Natural killer cell (primary cell): ENCODE measurements at regions not wholly inside any gene's neighbourhood (a gene's known extent, or its start where the extent isn't known, plus 50 kb on each side); places are given as distances from the start of the nearest gene placed in this dataset.

Experiments used
- ATAC-seq, 3 donors: fragments of 150-1000 bp in 2 of 3; fragments of 200-7000 bp in 1 of 3; cut with Tn5 transposase; 1 replicate in 1 of 3; 2 replicates in 2 of 3; pipeline ENCODE4 v1.10.0; 2021; ENCODE audit warnings: mild to moderate bottlenecking in 2 of 3, moderate library complexity in 2 of 3
- DNase-seq, 2 donors: peaks; one replicate each; pipeline versions ENCODE4 v3.0.0 to v3.0.0-alpha.2; 2013 to 2021; ENCODE audit warnings: mixed read lengths in 1 of 2
- H3K27ac ChIP-seq: one replicate; pipeline ENCODE4 v1.5.1; 2013; ENCODE audit warnings: mild to moderate bottlenecking, low read length
- H3K27me3 ChIP-seq: one replicate; pipeline ENCODE4 v1.6.1; 2013; ENCODE audit warnings: low read length; ENCODE audit not compliant: control insufficient read depth, insufficient read depth
- H3K36me3 ChIP-seq: one replicate; pipeline ENCODE4 v1.6.1; 2013; ENCODE audit warnings: low read length; ENCODE audit not compliant: control insufficient read depth, insufficient read depth
- H3K4me1 ChIP-seq: one replicate; pipeline ENCODE4 v1.6.1; 2013; ENCODE audit warnings: low read length; ENCODE audit not compliant: control insufficient read depth, insufficient read depth
- H3K4me3 ChIP-seq: one replicate; pipeline ENCODE4 v1.5.1; 2013; ENCODE audit warnings: low read length
- H3K9me3 ChIP-seq: one replicate; pipeline ENCODE4 v1.6.1; 2013; ENCODE audit warnings: low read length; ENCODE audit not compliant: control insufficient read depth, insufficient read depth
- H3K27ac Mint-ChIP-seq, 2 donors: one replicate each; pipeline ENCODE4 v1.8.0; 2022; ENCODE audit warnings: mild to moderate bottlenecking in 2 of 2, mixed read lengths in 2 of 2, moderate library complexity in 1 of 2
- H3K27me3 Mint-ChIP-seq, 2 donors: one replicate each; pipeline ENCODE4 v1.8.0; 2022; ENCODE audit warnings: low read depth in 2 of 2, mixed read lengths in 2 of 2
- H3K36me3 Mint-ChIP-seq: one replicate; pipeline ENCODE4 v1.8.0; 2022; ENCODE audit warnings: mixed read lengths
- H3K4me1 Mint-ChIP-seq, 2 donors: one replicate each; pipeline ENCODE4 v1.8.0; 2022; ENCODE audit warnings: mixed read lengths in 2 of 2
- H3K4me3 Mint-ChIP-seq: one replicate; pipeline ENCODE4 v1.8.0; 2022; ENCODE audit warnings: mild to moderate bottlenecking, moderate library complexity, mixed read lengths
- H3K9me3 Mint-ChIP-seq, 2 donors: one replicate each; pipeline ENCODE4 v1.8.0; 2022; ENCODE audit warnings: mixed read lengths in 2 of 2
- WGBS: methylation state at CpG from one replicate; pipeline ENCODE4 v1.1.7; 2013; ENCODE audit warnings: missing lambda C conversion rate; ENCODE audit not compliant: insufficient coverage; 5-methylcytosine and 5-hydroxymethylcytosine counted together
- intact Hi-C: fragments of 100-400 bp; cut with micrococcal nuclease; formaldehyde crosslinking; loops from one replicate; pipeline ENCODE4 v1.14.2; 2022
- TF ChIP-seq, protein P1 (sequence below): fragments of 200-600 bp; IDR thresholded peaks from one replicate; pipeline ENCODE4 v1.8.0; 2022; ENCODE audit warnings: antibody characterized with exemption

DNA sequence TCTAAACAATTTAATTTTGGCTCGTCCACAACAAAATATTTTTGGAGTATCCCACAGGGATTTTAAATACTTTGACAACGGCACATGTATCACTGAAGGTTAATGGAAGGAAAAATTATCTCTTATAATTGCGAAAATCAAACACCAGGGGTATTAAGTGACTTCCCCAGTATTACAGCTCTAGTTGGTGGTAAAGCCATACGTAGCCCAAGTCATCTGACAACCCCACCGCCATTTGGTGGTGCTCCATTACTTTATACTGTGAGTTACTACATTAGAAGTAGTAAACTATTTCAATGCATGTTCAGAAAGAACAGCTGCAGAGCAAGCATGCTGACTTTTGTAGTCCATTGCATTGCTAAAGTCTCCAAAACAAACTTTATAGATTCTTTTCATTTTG, 179.7 kb downstream of the HGF start:
- WGBS, result 98% methylated on average over 5 of the region's 5 CpGs
- ATAC-seq, result no peak
- intact Hi-C loops, result no loop called here
- TF ChIP-seq, protein P1, sequence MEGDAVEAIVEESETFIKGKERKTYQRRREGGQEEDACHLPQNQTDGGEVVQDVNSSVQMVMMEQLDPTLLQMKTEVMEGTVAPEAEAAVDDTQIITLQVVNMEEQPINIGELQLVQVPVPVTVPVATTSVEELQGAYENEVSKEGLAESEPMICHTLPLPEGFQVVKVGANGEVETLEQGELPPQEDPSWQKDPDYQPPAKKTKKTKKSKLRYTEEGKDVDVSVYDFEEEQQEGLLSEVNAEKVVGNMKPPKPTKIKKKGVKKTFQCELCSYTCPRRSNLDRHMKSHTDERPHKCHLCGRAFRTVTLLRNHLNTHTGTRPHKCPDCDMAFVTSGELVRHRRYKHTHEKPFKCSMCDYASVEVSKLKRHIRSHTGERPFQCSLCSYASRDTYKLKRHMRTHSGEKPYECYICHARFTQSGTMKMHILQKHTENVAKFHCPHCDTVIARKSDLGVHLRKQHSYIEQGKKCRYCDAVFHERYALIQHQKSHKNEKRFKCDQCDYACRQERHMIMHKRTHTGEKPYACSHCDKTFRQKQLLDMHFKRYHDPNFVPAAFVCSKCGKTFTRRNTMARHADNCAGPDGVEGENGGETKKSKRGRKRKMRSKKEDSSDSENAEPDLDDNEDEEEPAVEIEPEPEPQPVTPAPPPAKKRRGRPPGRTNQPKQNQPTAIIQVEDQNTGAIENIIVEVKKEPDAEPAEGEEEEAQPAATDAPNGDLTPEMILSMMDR, result no peak
- Mint-ChIP-seq H3K27me3 (no peaks in the 10 kb centered on the region), H3K9me3 (peaks cover 17 to 20% of the 10 kb centered on the region in 2 donors), H3K36me3 (no peaks in the 10 kb centered on the region), H3K4me3 (no peak overlapping the region), H3K27ac (no peak overlapping the region), H3K4me1 (no peaks in the 10 kb centered on the region)
- H3K36me3 ChIP-seq, result no peaks in the 10 kb centered on the region
- no peak for DNase-seq
- no peak overlapping the region for H3K27ac ChIP-seq
- H3K4me1 ChIP-seq, result no peaks in the 10 kb centered on the region
- no peaks in the 10 kb centered on the region for H3K27me3 ChIP-seq
- no peaks in the 10 kb centered on the region for H3K9me3 ChIP-seq
- H3K4me3 ChIP-seq, result no peak overlapping the region

DNA sequence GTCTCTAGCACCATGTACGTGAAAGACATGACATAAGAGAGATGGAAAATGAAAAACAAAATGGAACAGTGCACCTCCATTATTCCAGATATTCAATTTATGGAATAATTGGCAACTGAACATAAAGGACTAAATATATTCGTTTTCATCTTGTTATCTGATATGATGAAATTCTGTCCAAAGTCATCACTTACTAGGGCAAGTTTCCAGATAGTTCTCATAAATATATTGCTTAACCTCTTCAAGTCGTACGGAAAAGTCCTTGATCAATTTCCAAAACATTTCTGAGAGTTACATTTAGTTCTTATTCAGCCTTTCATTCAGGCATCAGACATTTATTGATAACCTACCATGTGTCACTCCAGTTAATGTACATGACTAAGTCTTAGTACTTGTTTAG, 185.2 kb downstream of the HGF start:
- H3K27me3 ChIP-seq, result no peaks in the 10 kb centered on the region
- no peaks in the 10 kb centered on the region for H3K4me1 ChIP-seq
- no peaks in the 10 kb centered on the region for H3K36me3 Mint-ChIP-seq
- ATAC-seq, result no peak
- intact Hi-C loops, result no loop called here
- 76% methylated on average over 3 of the region's 4 CpGs for WGBS
- H3K27ac ChIP-seq, result no peak overlapping the region
- peaks cover 8 to 17% of the 10 kb centered on the region in 2 donors for H3K9me3 Mint-ChIP-seq
- no peaks in the 10 kb centered on the region for H3K36me3 ChIP-seq
- H3K4me3 Mint-ChIP-seq, result no peak overlapping the region
- H3K4me3 ChIP-seq, result no peak overlapping the region
- no peaks in the 10 kb centered on the region for H3K27me3 Mint-ChIP-seq
- H3K9me3 ChIP-seq, result no peaks in the 10 kb centered on the region
- TF ChIP-seq, protein P1, result no peak
- no peak for DNase-seq
- no peaks in the 10 kb centered on the region for H3K4me1 Mint-ChIP-seq
- H3K27ac Mint-ChIP-seq, result no peak overlapping the region

DNA sequence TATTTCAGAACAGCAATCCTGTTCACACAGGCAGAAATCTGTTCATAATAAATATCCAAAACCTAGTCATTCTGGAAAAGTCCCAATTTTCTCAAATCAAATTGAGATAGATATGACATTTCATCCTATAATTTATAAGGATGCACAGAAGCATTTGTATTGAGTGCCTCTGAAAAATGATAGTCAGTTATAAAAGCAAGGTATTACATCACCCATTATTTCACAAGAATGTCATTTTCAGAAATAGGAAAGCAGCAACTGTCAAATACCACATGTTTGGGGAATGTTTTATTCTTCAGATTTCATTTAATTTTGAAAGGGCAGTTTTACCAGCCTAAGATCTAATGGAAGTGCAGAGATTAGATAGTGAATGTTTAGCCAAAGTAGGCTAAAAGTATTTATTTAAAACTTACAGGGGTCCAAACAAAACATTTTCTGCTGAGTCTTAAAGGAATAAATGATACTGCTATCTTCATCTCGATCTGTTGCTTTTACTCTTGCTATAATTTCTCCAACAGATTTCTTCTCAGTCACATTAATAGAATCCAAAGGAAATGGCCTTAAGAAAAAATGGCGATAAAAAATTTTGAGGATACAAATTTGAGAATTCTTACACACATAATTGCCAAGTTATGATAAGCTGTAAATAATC, 185.8 kb downstream of the HGF start:
- H3K27me3 Mint-ChIP-seq, result no peaks in the 10 kb centered on the region
- no peak overlapping the region for H3K4me3 ChIP-seq
- no peak for ATAC-seq
- TF ChIP-seq, protein P1, result no peak
- H3K9me3 ChIP-seq, result no peaks in the 10 kb centered on the region
- H3K4me1 Mint-ChIP-seq, result no peaks in the 10 kb centered on the region
- no CpG with 5 or more reads among the region's 2 CpGs for WGBS
- H3K27ac ChIP-seq, result no peak overlapping the region
- intact Hi-C loops, result no loop called here
- no peak overlapping the region for H3K27ac Mint-ChIP-seq
- H3K36me3 ChIP-seq, result no peaks in the 10 kb centered on the region
- H3K4me3 Mint-ChIP-seq, result no peak overlapping the region
- no peaks in the 10 kb centered on the region for H3K27me3 ChIP-seq
- no peaks in the 10 kb centered on the region for H3K36me3 Mint-ChIP-seq
- DNase-seq, result no peak
- H3K4me1 ChIP-seq, result no peaks in the 10 kb centered on the region
- peaks cover 8 to 21% of the 10 kb centered on the region in 2 donors for H3K9me3 Mint-ChIP-seq

DNA sequence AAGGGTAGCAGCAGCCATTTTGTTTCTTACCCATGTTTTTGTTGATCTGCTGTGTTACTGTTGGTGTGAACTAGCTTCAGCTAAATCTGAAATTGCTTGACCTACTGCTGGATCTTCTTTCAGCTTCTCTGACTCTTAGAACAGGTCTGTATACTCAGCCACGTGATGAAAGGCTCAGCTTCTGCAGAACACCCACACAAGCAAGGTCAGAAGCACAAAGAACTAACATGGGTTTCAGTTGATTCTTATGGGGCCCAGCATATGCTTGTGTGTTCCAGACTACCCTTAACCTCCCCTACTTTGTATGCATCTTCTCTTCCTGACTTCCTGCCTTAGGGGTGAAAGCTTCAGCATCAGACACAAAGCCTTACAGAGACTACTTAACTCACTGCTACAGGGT, 186.8 kb downstream of the HGF start:
- no peak overlapping the region for H3K4me3 ChIP-seq
- TF ChIP-seq, protein P1, result no peak
- H3K36me3 ChIP-seq, result no peaks in the 10 kb centered on the region
- Mint-ChIP-seq H3K36me3 (no peaks in the 10 kb centered on the region), H3K4me1 (no peaks in the 10 kb centered on the region), H3K27ac (no peak overlapping the region), H3K4me3 (no peak overlapping the region), H3K9me3 (peaks cover 9 to 21% of the 10 kb centered on the region in 2 donors), H3K27me3 (no peaks in the 10 kb centered on the region)
- H3K4me1 ChIP-seq, result no peaks in the 10 kb centered on the region
- H3K27me3 ChIP-seq, result no peaks in the 10 kb centered on the region
- DNase-seq (no peak), ATAC-seq (no peak)
- intact Hi-C loops, result no loop called here
- 43% methylated on average over 1 of the region's 1 CpG for WGBS
- no peak overlapping the region for H3K27ac ChIP-seq
- no peaks in the 10 kb centered on the region for H3K9me3 ChIP-seq
